Smooth muscle cell (in vitro differentiated cells): ENCODE measurements at regions not wholly inside any gene's neighbourhood (a gene's known extent, or its start where the extent isn't known, plus 50 kb on each side); places are given as distances from the start of the nearest gene placed in this dataset.

Experiments
- DNase-seq: peaks from one replicate; lab custom pipeline; 2025; ENCODE audit not compliant: unreplicated experiment; lab: John Stamatoyannopoulos, UW
- H2AFZ ChIP-seq: fragments of 200-600 bp; sonication (generic); 2 replicates; pipeline ENCODE4 v1.6.0; 2016; ENCODE audit warnings: antibody characterized with exemption, low read depth, mild to moderate bottlenecking
- H3F3A ChIP-seq: fragments of 200-600 bp; sonication (generic); 2 replicates; pipeline ENCODE4 v1.6.0; 2017; ENCODE audit warnings: antibody characterized with exemption, low read depth
- H3K27ac ChIP-seq: fragments of 200-600 bp; sonication (generic); 2 replicates; pipeline ENCODE4 v1.5.1; 2016; ENCODE audit warnings: low read depth, mild to moderate bottlenecking
- H3K27me3 ChIP-seq: fragments of 200-600 bp; sonication (generic); 2 replicates; pipeline ENCODE4 v1.6.1; 2016; ENCODE audit warnings: low read depth, mild to moderate bottlenecking
- H3K36me3 ChIP-seq: fragments of 200-600 bp; sonication (generic); 2 replicates; pipeline ENCODE4 v1.5.1; 2016; ENCODE audit warnings: low read depth
- H3K4me1 ChIP-seq: fragments of 200-600 bp; sonication (generic); 2 replicates; pipeline ENCODE4 v1.5.1; 2016; ENCODE audit warnings: low read depth
- H3K4me2 ChIP-seq: fragments of 200-600 bp; sonication (generic); 2 replicates; pipeline ENCODE4 v1.6.0; 2016; ENCODE audit warnings: mild to moderate bottlenecking
- H3K4me3 ChIP-seq: fragments of 200-600 bp; sonication (generic); 2 replicates; pipeline ENCODE4 v1.5.1; 2016; ENCODE audit warnings: mild to moderate bottlenecking
- H3K79me2 ChIP-seq: fragments of 200-600 bp; sonication (generic); 2 replicates; pipeline ENCODE4 v1.6.0; 2016; ENCODE audit warnings: low read depth, mild to moderate bottlenecking
- H3K9ac ChIP-seq: fragments of 200-600 bp; sonication (generic); 2 replicates; pipeline ENCODE4 v1.6.0; 2016; ENCODE audit warnings: low read depth
- H3K9me3 ChIP-seq: fragments of 200-600 bp; sonication (generic); replicated peaks from 2 replicates; pipeline ENCODE4 v1.5.1; 2016; ENCODE audit warnings: low read depth
- H4K20me1 ChIP-seq: fragments of 200-600 bp; sonication (generic); 2 replicates; pipeline ENCODE4 v1.6.0; 2016; ENCODE audit warnings: low read depth
- WGBS: methylation state at CpG from one replicate; pipeline ENCODE4 v1.1.7; 2016; ENCODE audit warnings: low lambda C conversion rate; 5-methylcytosine and 5-hydroxymethylcytosine counted together
- TF ChIP-seq, protein P1 (sequence below): fragments of 200-600 bp; sonication (generic); IDR thresholded peaks from 2 replicates; pipeline ENCODE4 v1.5.1; 2017; ENCODE audit warnings: borderline replicate concordance, mild to moderate bottlenecking, antibody characterized with exemption; ENCODE audit not compliant: insufficient read depth, poor library complexity, severe bottlenecking

GRCh38 chr17:416293-417206 is 63.9 kb upstream of the RPH3AL start:
- H3K9me3 ChIP-seq: no peaks in the 10 kb centered on the region
- no peak overlapping the region for H3K4me2 ChIP-seq
- no peak overlapping the region for H3K27ac ChIP-seq
- no peaks in the 10 kb centered on the region for H3F3A ChIP-seq
- H3K4me3 ChIP-seq: no peak overlapping the region
- 93% methylated on average over 22 of the region's 23 CpGs for WGBS
- H3K36me3 ChIP-seq: no peaks in the 10 kb centered on the region
- no peaks in the 10 kb centered on the region for H3K27me3 ChIP-seq
- DNase-seq: no peak
- no peak overlapping the region for H2AFZ ChIP-seq
- TF ChIP-seq, protein P1, sequence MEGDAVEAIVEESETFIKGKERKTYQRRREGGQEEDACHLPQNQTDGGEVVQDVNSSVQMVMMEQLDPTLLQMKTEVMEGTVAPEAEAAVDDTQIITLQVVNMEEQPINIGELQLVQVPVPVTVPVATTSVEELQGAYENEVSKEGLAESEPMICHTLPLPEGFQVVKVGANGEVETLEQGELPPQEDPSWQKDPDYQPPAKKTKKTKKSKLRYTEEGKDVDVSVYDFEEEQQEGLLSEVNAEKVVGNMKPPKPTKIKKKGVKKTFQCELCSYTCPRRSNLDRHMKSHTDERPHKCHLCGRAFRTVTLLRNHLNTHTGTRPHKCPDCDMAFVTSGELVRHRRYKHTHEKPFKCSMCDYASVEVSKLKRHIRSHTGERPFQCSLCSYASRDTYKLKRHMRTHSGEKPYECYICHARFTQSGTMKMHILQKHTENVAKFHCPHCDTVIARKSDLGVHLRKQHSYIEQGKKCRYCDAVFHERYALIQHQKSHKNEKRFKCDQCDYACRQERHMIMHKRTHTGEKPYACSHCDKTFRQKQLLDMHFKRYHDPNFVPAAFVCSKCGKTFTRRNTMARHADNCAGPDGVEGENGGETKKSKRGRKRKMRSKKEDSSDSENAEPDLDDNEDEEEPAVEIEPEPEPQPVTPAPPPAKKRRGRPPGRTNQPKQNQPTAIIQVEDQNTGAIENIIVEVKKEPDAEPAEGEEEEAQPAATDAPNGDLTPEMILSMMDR: no peak
- no peak overlapping the region for H3K9ac ChIP-seq
- H3K79me2 ChIP-seq: no peaks in the 10 kb centered on the region
- H3K4me1 ChIP-seq: no peaks in the 10 kb centered on the region
- H4K20me1 ChIP-seq: no peaks in the 10 kb centered on the region

GRCh38 chr17:413706-414380 is 61.2 kb upstream of the RPH3AL start:
- no peaks in the 10 kb centered on the region for H3K36me3 ChIP-seq
- DNase-seq: no peak
- 91% methylated on average over 15 of the region's 25 CpGs for WGBS
- no peak overlapping the region for H3K9ac ChIP-seq
- H3F3A ChIP-seq: peaks cover 6% of the 10 kb centered on the region
- no peak overlapping the region for H3K4me3 ChIP-seq
- H3K4me1 ChIP-seq: peaks cover 3% of the 10 kb centered on the region
- no peak overlapping the region for H3K4me2 ChIP-seq
- H3K9me3 ChIP-seq: no peaks in the 10 kb centered on the region
- no peak overlapping the region for H3K27ac ChIP-seq
- TF ChIP-seq, protein P1: no peak
- H4K20me1 ChIP-seq: no peaks in the 10 kb centered on the region
- H3K79me2 ChIP-seq: no peaks in the 10 kb centered on the region
- no peaks in the 10 kb centered on the region for H3K27me3 ChIP-seq
- no peak overlapping the region for H2AFZ ChIP-seq

- TF ChIP-seq, protein P1: no peak
- DNase-seq: no peak
- H3K9ac ChIP-seq: no peak overlapping the region
Measured at GRCh38 chr17:413016-413350, 60.4 kb upstream of the RPH3AL start.

More at GRCh38 chr17:413016-413350, 60.4 kb upstream of the RPH3AL start:
- Histone ChIP-seq H2AFZ (no peak overlapping the region), H4K20me1 (no peaks in the 10 kb centered on the region), H3K4me1 (peaks cover 3% of the 10 kb centered on the region), H3K36me3 (no peaks in the 10 kb centered on the region), H3K9me3 (no peaks in the 10 kb centered on the region), H3K79me2 (no peaks in the 10 kb centered on the region), H3K27me3 (no peaks in the 10 kb centered on the region), H3K27ac (no peak overlapping the region), H3F3A (peaks cover 6% of the 10 kb centered on the region), H3K4me2 (no peak overlapping the region), H3K4me3 (no peak overlapping the region)
- 94% methylated on average over 10 of the region's 10 CpGs for WGBS
